ENCODE measurements at regions not wholly inside any gene's neighbourhood (a gene's known extent, or its start where the extent isn't known, plus 50 kb on each side); places are given as distances from the start of the nearest gene placed in this dataset.

- no peak for TF ChIP-seq POLR2A (IDR thresholded peaks at IDR 0.05)
- TF ChIP-seq CTCF (IDR thresholded peaks at IDR 0.05) = no peak
Measured at GRCh38 chr20:52918311-52918710, 53.8 kb upstream of the TSHZ2 start.

Data from prostate gland (tissue), 2 donors.